Spleen (tissue), 7 donors: ENCODE measurements at regions not wholly inside any gene's neighbourhood (a gene's known extent, or its start where the extent isn't known, plus 50 kb on each side); places are given as distances from the start of the nearest gene placed in this dataset.

ENCODE experiments used
- POLR2A ChIP-seq, 3 donors: fragments of 450-650 bp; IDR thresholded peaks; one replicate each; pipeline ENCODE4 v1.5.1; 2017; ENCODE audit warnings: antibody characterized with exemption in 3 of 3, mild to moderate bottlenecking in 1 of 3
- POLR2AphosphoS5 ChIP-seq, 3 donors: sonication (generic); formaldehyde crosslinking; IDR thresholded peaks; one replicate each; pipeline ENCODE4 v1.5.1; 2017; ENCODE audit warnings: antibody characterized with exemption in 3 of 3
- TF ChIP-seq, protein P1 (sequence below), 11 experiments: fragments of 200-600 bp in 7 of 11; fragments of 450-650 bp in 4 of 11; sonication (generic) in 4 of 11; IDR thresholded peaks in 8 of 11; conservative IDR thresholded peaks in 3 of 11; 1 replicate in 7 of 11; 2 replicates in 4 of 11; pipeline versions ENCODE4 v1.4.0 to v1.8.0; 2016 to 2021; ENCODE audit warnings: antibody characterized with exemption in 11 of 11, inconsistent platforms in 4 of 11, mild to moderate bottlenecking in 1 of 11
- donor health status: DM: no; HTN: no; CAD: no; lungs with moderate emphysema.
- donor health status: DM: no; HTN: no; CAD: no.
- donor health status: DM: no; HTN: no; CAD: no.

DNA sequence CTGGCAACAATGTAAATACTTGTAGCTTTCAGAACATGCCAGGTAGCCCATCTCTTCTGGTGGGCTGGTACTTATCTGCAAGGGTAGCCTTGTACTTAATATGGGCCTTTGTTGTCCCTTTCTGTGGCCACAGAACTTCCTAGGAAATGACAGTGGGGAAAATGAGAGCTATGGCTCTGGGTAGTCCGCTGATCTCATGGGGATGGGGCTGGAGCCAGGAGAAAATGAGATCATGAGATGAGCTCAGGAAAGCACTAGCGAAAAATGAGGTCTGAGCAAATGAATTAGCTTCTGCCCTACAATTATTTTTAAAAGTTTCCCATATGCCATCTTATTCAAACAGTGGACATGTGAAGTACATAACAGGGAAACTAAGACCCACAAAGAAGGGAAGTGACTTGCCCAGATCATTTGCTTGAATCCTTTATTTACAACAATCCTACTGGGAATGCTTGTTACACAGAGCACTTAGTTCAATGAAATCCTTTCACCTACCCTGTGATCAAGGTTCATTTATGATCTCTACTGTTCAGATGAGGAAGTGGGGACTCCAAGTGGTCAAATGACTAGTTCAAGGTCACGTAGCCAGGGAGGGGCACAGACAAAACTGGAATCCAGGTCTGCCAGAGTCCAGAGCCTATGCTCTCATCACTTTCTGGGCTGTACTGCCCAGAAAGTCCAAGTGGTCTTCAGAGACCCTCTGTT, 87.1 kb downstream of the PTPRS start:
- TF ChIP-seq POLR2AphosphoS5 (IDR thresholded peaks at IDR 0.05), result no peak
- TF ChIP-seq, protein P1, sequence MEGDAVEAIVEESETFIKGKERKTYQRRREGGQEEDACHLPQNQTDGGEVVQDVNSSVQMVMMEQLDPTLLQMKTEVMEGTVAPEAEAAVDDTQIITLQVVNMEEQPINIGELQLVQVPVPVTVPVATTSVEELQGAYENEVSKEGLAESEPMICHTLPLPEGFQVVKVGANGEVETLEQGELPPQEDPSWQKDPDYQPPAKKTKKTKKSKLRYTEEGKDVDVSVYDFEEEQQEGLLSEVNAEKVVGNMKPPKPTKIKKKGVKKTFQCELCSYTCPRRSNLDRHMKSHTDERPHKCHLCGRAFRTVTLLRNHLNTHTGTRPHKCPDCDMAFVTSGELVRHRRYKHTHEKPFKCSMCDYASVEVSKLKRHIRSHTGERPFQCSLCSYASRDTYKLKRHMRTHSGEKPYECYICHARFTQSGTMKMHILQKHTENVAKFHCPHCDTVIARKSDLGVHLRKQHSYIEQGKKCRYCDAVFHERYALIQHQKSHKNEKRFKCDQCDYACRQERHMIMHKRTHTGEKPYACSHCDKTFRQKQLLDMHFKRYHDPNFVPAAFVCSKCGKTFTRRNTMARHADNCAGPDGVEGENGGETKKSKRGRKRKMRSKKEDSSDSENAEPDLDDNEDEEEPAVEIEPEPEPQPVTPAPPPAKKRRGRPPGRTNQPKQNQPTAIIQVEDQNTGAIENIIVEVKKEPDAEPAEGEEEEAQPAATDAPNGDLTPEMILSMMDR (IDR thresholded peaks at IDR 0.05 in 8 of 11, conservative IDR thresholded peaks at IDR 0.05 in 3 of 11), result no peak
- TF ChIP-seq POLR2A (IDR thresholded peaks at IDR 0.05), result no peak
